ENCODE measurements at regions not wholly inside any gene's neighbourhood (a gene's known extent, or its start where the extent isn't known, plus 50 kb on each side); places are given as distances from the start of the nearest gene placed in this dataset.

GRCh38 chr4:104905546-104905945 is 241.1 kb upstream of the TET2 start:
- Mint-ChIP-seq H3K27me3 (peaks cover 5% of the 10 kb centered on the region), H3K4me3 (no peak overlapping the region), H3K4me1 (ENCODE audit: low read depth) (no peaks in the 10 kb centered on the region), H3K9me3 (no peaks in the 10 kb centered on the region), H3K36me3 (ENCODE audit: low read depth) (no peaks in the 10 kb centered on the region), H3K27ac (no peak overlapping the region)
- H3K27me3 ChIP-seq (ENCODE audit: control insufficient read depth in 1 of 2, insufficient read depth in 2 of 2, low read length in 2 of 2), result no peaks in the 10 kb centered on the region
- no peak overlapping the region for H3K27ac ChIP-seq (ENCODE audit: low read depth in 1 of 2, low read length in 2 of 2)
- H3K4me1 ChIP-seq (ENCODE audit: insufficient read depth, low read length), result no peaks in the 10 kb centered on the region
- CTCF ChIA-PET, result no interaction called here
- POLR2A ChIA-PET, result no interaction called here
- no peak for DNase-seq
- H3K4me3 ChIP-seq (ENCODE audit: low read length), result no peak overlapping the region
- intact Hi-C loops (cut with DNase I, micrococcal nuclease), result no loop called here
- H3K36me3 ChIP-seq (ENCODE audit: insufficient read depth, low read length), result no peaks in the 10 kb centered on the region
- TF ChIP-seq CTCF (IDR thresholded peaks at IDR 0.05), result no peak
- no peak for ATAC-seq (ENCODE audit: poor library complexity)
- H3K9me3 ChIP-seq (ENCODE audit: control insufficient read depth in 1 of 2, insufficient read depth in 1 of 2, low read length in 2 of 2), result no peaks in the 10 kb centered on the region

GRCh38 chr4:104906276-104906675 is 240.4 kb upstream of the TET2 start:
- Histone ChIP-seq H3K4me1 (ENCODE audit: insufficient read depth, low read length) (no peaks in the 10 kb centered on the region), H3K27me3 (ENCODE audit: control insufficient read depth in 1 of 2, insufficient read depth in 2 of 2, low read length in 2 of 2) (no peaks in the 10 kb centered on the region), H3K27ac (ENCODE audit: low read depth in 1 of 2, low read length in 2 of 2) (no peak overlapping the region), H3K9me3 (ENCODE audit: control insufficient read depth in 1 of 2, insufficient read depth in 1 of 2, low read length in 2 of 2) (no peaks in the 10 kb centered on the region), H3K36me3 (ENCODE audit: insufficient read depth, low read length) (no peaks in the 10 kb centered on the region), H3K4me3 (ENCODE audit: low read length) (no peak overlapping the region)
- CTCF ChIA-PET, result no interaction called here
- no peak for ATAC-seq (ENCODE audit: poor library complexity)
- intact Hi-C loops (cut with DNase I, micrococcal nuclease), result no loop called here
- no peak for TF ChIP-seq CTCF (IDR thresholded peaks at IDR 0.05)
- no peaks in the 10 kb centered on the region for H3K4me1 Mint-ChIP-seq (ENCODE audit: low read depth)
- H3K4me3 Mint-ChIP-seq, result no peak overlapping the region
- H3K36me3 Mint-ChIP-seq (ENCODE audit: low read depth), result no peaks in the 10 kb centered on the region
- POLR2A ChIA-PET, result no interaction called here
- peaks cover 5% of the 10 kb centered on the region for H3K27me3 Mint-ChIP-seq
- no peak for DNase-seq
- H3K27ac Mint-ChIP-seq, result no peak overlapping the region
- no peaks in the 10 kb centered on the region for H3K9me3 Mint-ChIP-seq

GRCh38 chr4:104907074-104907649 is 239.5 kb upstream of the TET2 start:
- Histone ChIP-seq H3K36me3 (ENCODE audit: insufficient read depth, low read length) (no peaks in the 10 kb centered on the region), H3K4me1 (ENCODE audit: insufficient read depth, low read length) (no peaks in the 10 kb centered on the region), H3K4me3 (ENCODE audit: low read length) (no peak overlapping the region), H3K9me3 (ENCODE audit: control insufficient read depth in 1 of 2, insufficient read depth in 1 of 2, low read length in 2 of 2) (no peaks in the 10 kb centered on the region), H3K27me3 (ENCODE audit: control insufficient read depth in 1 of 2, insufficient read depth in 2 of 2, low read length in 2 of 2) (no peaks in the 10 kb centered on the region), H3K27ac (ENCODE audit: low read depth in 1 of 2, low read length in 2 of 2) (no peak overlapping the region)
- Mint-ChIP-seq H3K9me3 (no peaks in the 10 kb centered on the region), H3K27ac (no peak overlapping the region), H3K27me3 (peaks cover 5% of the 10 kb centered on the region), H3K4me1 (ENCODE audit: low read depth) (no peaks in the 10 kb centered on the region), H3K4me3 (no peak overlapping the region), H3K36me3 (ENCODE audit: low read depth) (no peaks in the 10 kb centered on the region)
- DNase-seq (no peak), ATAC-seq (ENCODE audit: poor library complexity) (no peak)
- intact Hi-C loops (cut with DNase I, micrococcal nuclease), result no loop called here
- POLR2A ChIA-PET, result no interaction called here
- no peak for TF ChIP-seq CTCF (IDR thresholded peaks at IDR 0.05)
- CTCF ChIA-PET, result no interaction called here

All from CD4-positive, alpha-beta T cell (primary cell).